ENCODE measurements at regions not wholly inside any gene's neighbourhood (a gene's known extent, or its start where the extent isn't known, plus 50 kb on each side); places are given as distances from the start of the nearest gene placed in this dataset.

GRCh38 chr13:73995736-73996135 is 138.5 kb downstream of the KLF12 start:
- TF ChIP-seq CTCF (IDR thresholded peaks at IDR 0.05) (no peak), POLR2A (IDR thresholded peaks at IDR 0.05) (no peak)
